ENCODE measurements at regions not wholly inside any gene's neighbourhood (a gene's known extent, or its start where the extent isn't known, plus 50 kb on each side); places are given as distances from the start of the nearest gene placed in this dataset.

DNA sequence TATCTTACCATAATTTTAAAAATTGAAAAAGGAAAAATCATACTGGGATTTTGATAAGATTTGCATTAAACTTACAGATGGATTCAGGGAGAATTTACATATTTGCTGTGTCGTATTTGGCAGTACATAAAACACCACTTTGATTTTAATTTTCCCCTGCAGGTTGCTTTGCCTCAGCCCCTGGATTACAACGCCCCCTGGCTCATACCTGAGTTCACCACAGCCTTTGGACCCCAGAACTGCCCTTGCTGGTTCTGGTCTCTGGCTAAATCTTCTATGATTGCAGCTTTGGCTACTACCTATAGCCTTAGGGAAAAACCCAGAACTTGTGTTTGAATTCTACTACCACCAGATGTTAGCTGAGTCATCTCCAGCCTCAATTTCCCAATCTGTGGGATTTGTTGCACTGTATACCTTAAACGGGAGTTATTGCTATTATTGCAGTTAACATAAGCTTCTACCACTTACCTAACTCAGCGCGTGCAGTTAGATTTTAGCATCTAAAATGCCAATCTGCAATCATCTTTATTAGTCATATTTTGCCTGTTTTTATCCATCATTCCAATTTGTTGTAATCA is 315.7 kb upstream of the GADL1 start:
- no peak overlapping the region for H3K27ac Mint-ChIP-seq
- no peak overlapping the region for H3K14ac ChIP-seq (ENCODE audit: insufficient read depth, low read length)

More for the DNA sequence above, 315.7 kb upstream of the GADL1 start:
- Histone ChIP-seq H3K9ac (ENCODE audit: extremely low read depth, insufficient read length, low read length) (no peak overlapping the region), H4K20me1 (ENCODE audit: control insufficient read depth, insufficient read depth, insufficient read length) (no peaks in the 10 kb centered on the region), H3K79me2 (ENCODE audit: insufficient read depth, low read length) (no peaks in the 10 kb centered on the region), H3K56ac (ENCODE audit: insufficient read length, low read depth, low read length) (no peak overlapping the region), H3K23ac (ENCODE audit: insufficient read length, low read depth, low read length) (no peak overlapping the region), H3K18ac (ENCODE audit: insufficient read length, low read depth, low read length) (no peak overlapping the region), H3K23me2 (ENCODE audit: insufficient read length, low read depth, low read length, poor library complexity, severe bottlenecking) (no peaks in the 10 kb centered on the region), H2BK15ac (ENCODE audit: low read depth, low read length) (no peak overlapping the region), H3K79me1 (ENCODE audit: insufficient read depth, low read depth, low read length, poor library complexity, severe bottlenecking) (no peaks in the 10 kb centered on the region), H3K4me2 (ENCODE audit: insufficient read depth, insufficient read length, low read length) (no peak overlapping the region), H2BK120ac (ENCODE audit: low read depth, low read length, poor library complexity, severe bottlenecking) (no peak overlapping the region), H4K5ac (ENCODE audit: insufficient read length, low read depth, low read length) (no peak overlapping the region), H3K27ac (ENCODE audit: insufficient read length, low read depth, low read length) (no peak overlapping the region), H3K4me1 (ENCODE audit: insufficient read depth, low read length) (no peaks in the 10 kb centered on the region), H3K27me3 (ENCODE audit: insufficient read depth, low read length) (no peaks in the 10 kb centered on the region), H2AK5ac (ENCODE audit: insufficient read length, low read length) (no peak overlapping the region), H3T11ph (ENCODE audit: low read length) (no peak overlapping the region), H3K9me3 (ENCODE audit: control insufficient read depth, low read depth, low read length) (no peaks in the 10 kb centered on the region), H3K4ac (ENCODE audit: low read depth, low read length) (no peak overlapping the region), H2BK5ac (ENCODE audit: insufficient read length, low read length) (no peak overlapping the region), H2BK20ac (ENCODE audit: low read depth, low read length, poor library complexity, severe bottlenecking) (no peak overlapping the region), H2AFZ (ENCODE audit: low read length) (no peak overlapping the region), H4K91ac (ENCODE audit: insufficient read length, low read depth, low read length) (no peak overlapping the region), H4K8ac (replicated peaks; ENCODE audit: insufficient read length, low read depth, low read length) (no peak overlapping the region), H2BK12ac (ENCODE audit: insufficient read length, low read depth, low read length) (no peak overlapping the region)
- peak; percentile 82 for TF ChIP-seq CTCF (conservative IDR thresholded peaks at IDR 0.05)
- H3K36me3 Mint-ChIP-seq (ENCODE audit: insufficient read depth in 1 of 3, low read depth in 3 of 3), result peaks cover 0 to 1% (median 0%) of the 10 kb centered on the region in 3 experiments; a peak in 1 of 7 replicates
- no peak overlapping the region for H3K4me3 Mint-ChIP-seq
- peak; percentile 43 for DNase-seq
- H3K4me1 Mint-ChIP-seq, result no peaks in the 10 kb centered on the region
- no CpG with 5 or more reads among the region's 5 CpGs for WGBS (ENCODE audit: extremely low coverage, insufficient read length, low lambda C conversion rate)
- no peaks in the 10 kb centered on the region for H3K9me3 Mint-ChIP-seq
- H3K27me3 Mint-ChIP-seq (ENCODE audit: low read depth), result no peaks in the 10 kb centered on the region
